ENCODE measurements at regions not wholly inside any gene's neighbourhood (a gene's known extent, or its start where the extent isn't known, plus 50 kb on each side); places are given as distances from the start of the nearest gene placed in this dataset.

GRCh38 chr2:147525819-147526489, 318.9 kb upstream of the ACVR2A start:
- Histone ChIP-seq H4K20me1 (ENCODE audit: control insufficient read depth, insufficient read depth, insufficient read length) (no peaks in the 10 kb centered on the region), H2AK5ac (ENCODE audit: insufficient read length, low read length) (no peak overlapping the region), H4K5ac (ENCODE audit: insufficient read length, low read depth, low read length) (no peak overlapping the region), H3K27me3 (ENCODE audit: insufficient read depth, low read length) (no peaks in the 10 kb centered on the region), H2AFZ (ENCODE audit: low read length) (no peak overlapping the region), H2BK20ac (ENCODE audit: low read depth, low read length, poor library complexity, severe bottlenecking) (no peak overlapping the region), H2BK120ac (ENCODE audit: low read depth, low read length, poor library complexity, severe bottlenecking) (no peak overlapping the region), H3K79me2 (ENCODE audit: insufficient read depth, low read length) (no peaks in the 10 kb centered on the region), H2BK15ac (ENCODE audit: low read depth, low read length) (no peak overlapping the region), H3K79me1 (ENCODE audit: insufficient read depth, low read depth, low read length, poor library complexity, severe bottlenecking) (no peaks in the 10 kb centered on the region), H3K4me1 (ENCODE audit: insufficient read depth, low read length) (no peaks in the 10 kb centered on the region), H3K9ac (ENCODE audit: extremely low read depth, insufficient read length, low read length) (no peak overlapping the region), H2BK5ac (ENCODE audit: insufficient read length, low read length) (no peak overlapping the region), H3T11ph (ENCODE audit: low read length) (no peak overlapping the region), H3K18ac (ENCODE audit: insufficient read length, low read depth, low read length) (no peak overlapping the region), H3K56ac (ENCODE audit: insufficient read length, low read depth, low read length) (no peak overlapping the region), H3K23ac (ENCODE audit: insufficient read length, low read depth, low read length) (no peak overlapping the region), H3K4ac (ENCODE audit: low read depth, low read length) (no peak overlapping the region), H4K8ac (replicated peaks; ENCODE audit: insufficient read length, low read depth, low read length) (no peak overlapping the region), H4K91ac (ENCODE audit: insufficient read length, low read depth, low read length) (no peak overlapping the region), H3K23me2 (ENCODE audit: insufficient read length, low read depth, low read length, poor library complexity, severe bottlenecking) (no peaks in the 10 kb centered on the region), H3K27ac (ENCODE audit: insufficient read length, low read depth, low read length) (no peak overlapping the region), H3K9me3 (ENCODE audit: control insufficient read depth, low read depth, low read length) (no peaks in the 10 kb centered on the region), H2BK12ac (ENCODE audit: insufficient read length, low read depth, low read length) (no peak overlapping the region), H3K4me2 (ENCODE audit: insufficient read depth, insufficient read length, low read length) (no peak overlapping the region), H3K14ac (ENCODE audit: insufficient read depth, low read length) (no peak overlapping the region)
- no CpG with 5 or more reads among the region's 3 CpGs for WGBS (ENCODE audit: extremely low coverage, insufficient read length, low lambda C conversion rate)
- H3K36me3 Mint-ChIP-seq (ENCODE audit: insufficient read depth in 1 of 3, low read depth in 3 of 3) = peaks cover 0 to 6% (median 0%) of the 10 kb centered on the region in 3 experiments; a peak in 4 of 7 replicates
- DNase-seq = no peak
- no peaks in the 10 kb centered on the region; the same call in 1 of the 2 replicates for H3K27me3 Mint-ChIP-seq (ENCODE audit: low read depth)
- TF ChIP-seq CTCF (conservative IDR thresholded peaks at IDR 0.05) = no peak
- no peak overlapping the region for H3K4me3 Mint-ChIP-seq
- H3K9me3 Mint-ChIP-seq = peaks cover 5 to 7% of the 10 kb centered on the region in 2 experiments; a peak in 3 of 5 replicates
- peak overlapping the region in 2 of 3 experiments; percentile 34 to 71; a peak in 4 of 7 replicates for H3K27ac Mint-ChIP-seq
- H3K4me1 Mint-ChIP-seq = peaks cover 3 to 6% of the 10 kb centered on the region in 2 experiments; a peak in 1 of 4 replicates
